HepG2 (cell line): ENCODE measurements at regions not wholly inside any gene's neighbourhood (a gene's known extent, or its start where the extent isn't known, plus 50 kb on each side); places are given as distances from the start of the nearest gene placed in this dataset.

Source experiments
- ATAC-seq: fragments of 200-7000 bp; cut with Tn5 transposase; 3 replicates; pipeline ENCODE4 v1.9.1; 2020; ENCODE audit warnings: mild to moderate bottlenecking, moderate library complexity
- BruUV-seq: library from RNA; stranded (reverse); fragments of 400-500 nt; replicated peaks from 2 replicates; lab custom pipeline; 2021; lab: Mats Ljungman, UMichigan
- CTCF ChIA-PET: fragments of 300-600 bp; formaldehyde crosslinking; extraction: SDS; loops from one replicate; lab custom pipeline; 2021; ENCODE audit warnings: low total read pairs, inconsistent platforms, low intra/inter-chr PET ratio; lab: Yijun Ruan, JAX
- POLR2A ChIA-PET: fragments of 350-600 bp; sonication (Branson Sonifier 250); formaldehyde crosslinking; loops from one replicate; lab custom pipeline; 2020; ENCODE audit warnings: antibody characterized with exemption, inconsistent platforms; lab: Yijun Ruan, JAX
- DNase-seq: peaks from one replicate; pipeline ENCODE4 v3.0.0-alpha.2; 2015; ENCODE audit warnings: low spot score
- FAIRE-seq: peaks from 3 replicates; lab custom pipeline; 2011; peaks lifted over from hg19 to GRCh38; lab: Jason Lieb, UNC
- H2AFZ ChIP-seq: one replicate; pipeline ENCODE4 v1.6.1; 2011; ENCODE audit warnings: low read length, inconsistent platforms
- H3K27ac ChIP-seq: fragments of 300-600 bp; 3 replicates; pipeline ENCODE4 v1.8.0; 2011; ENCODE audit warnings: mixed run types, mild to moderate bottlenecking, mixed read lengths, low read length, inconsistent platforms; ENCODE audit not compliant: insufficient read depth; ENCODE audit errors: extremely low read length
- H3K27me3 ChIP-seq, 2 experiments: fragments of 200-600 bp in 1 of 2; 2 replicates in 1 of 2; 3 replicates in 1 of 2; pipeline versions ENCODE4 v1.6.0 to v1.8.0; 2011; ENCODE audit warnings: low read length in 2 of 2, mild to moderate bottlenecking in 2 of 2, moderate library complexity in 2 of 2, inconsistent platforms in 1 of 2; ENCODE audit not compliant: insufficient read depth in 2 of 2, control insufficient read depth in 1 of 2
- H3K36me3 ChIP-seq, 2 experiments: fragments of 200-600 bp in 1 of 2; replicated peaks in 1 of 2; 2 replicates in 1 of 2; 3 replicates in 1 of 2; pipeline versions ENCODE4 v1.5.1 to v1.8.0; 2011; ENCODE audit warnings: low read length in 2 of 2, inconsistent platforms in 1 of 2; ENCODE audit not compliant: insufficient read depth in 2 of 2, control insufficient read depth in 1 of 2
- H3K4me1 ChIP-seq: 2 replicates; pipeline ENCODE4 v1.5.1; 2012; ENCODE audit warnings: low read length, inconsistent platforms; ENCODE audit not compliant: insufficient read depth
- H3K4me2 ChIP-seq: 2 replicates; pipeline ENCODE4 v1.6.0; 2011; ENCODE audit warnings: low read depth, low read length, inconsistent platforms
- H3K4me3 ChIP-seq, 3 experiments: fragments of 200-600 bp in 1 of 3; sonication (generic), shearing (Covaris generic) in 1 of 3; replicated peaks in 1 of 3; 2 replicates each; pipeline ENCODE4 v1.5.1; 2011 to 2016; ENCODE audit warnings: low read length in 3 of 3, inconsistent platforms in 2 of 3, low read depth in 2 of 3, mild to moderate bottlenecking in 2 of 3, control low read depth in 1 of 3, mixed read lengths in 1 of 3; ENCODE audit not compliant: insufficient read depth in 1 of 3
- H3K79me2 ChIP-seq: one replicate; pipeline ENCODE4 v1.6.1; 2011; ENCODE audit warnings: low read length, inconsistent platforms; ENCODE audit not compliant: insufficient read depth
- H3K9ac ChIP-seq: 2 replicates; pipeline ENCODE4 v1.6.0; 2011; ENCODE audit warnings: mild to moderate bottlenecking, low read depth, low read length, inconsistent platforms; ENCODE audit not compliant: insufficient read depth
- H3K9me3 ChIP-seq: 2 replicates; pipeline ENCODE4 v1.5.1; 2012; ENCODE audit warnings: mild to moderate bottlenecking, low read length
- H4K20me1 ChIP-seq: 2 replicates; pipeline ENCODE4 v1.6.0; 2011; ENCODE audit warnings: inconsistent platforms, mild to moderate bottlenecking, low read length, moderate library complexity; ENCODE audit not compliant: insufficient read depth
- ADNP ChIP-seq: sonication (generic); formaldehyde crosslinking; IDR thresholded peaks from 2 replicates; pipeline ENCODE4 v1.4.0; 2020; ENCODE audit warnings: missing genetic modification reagents
- ATAD3A ChIP-seq: sonication (generic); formaldehyde crosslinking; IDR thresholded peaks from 2 replicates; pipeline ENCODE4 v1.4.0; 2020; ENCODE audit warnings: missing genetic modification reagents
- BHLHE40 ChIP-seq: IDR thresholded peaks from 2 replicates; pipeline ENCODE4 v1.6.1; 2011; ENCODE audit warnings: low read length, improper control_type of control experiment
- HNF1B ChIP-seq: sonication (generic); formaldehyde crosslinking; IDR thresholded peaks from 2 replicates; pipeline ENCODE4 v1.5.1; 2020; ENCODE audit warnings: mild to moderate bottlenecking, moderate library complexity, missing genetic modification reagents
- KDM2A ChIP-seq: sonication (generic); formaldehyde crosslinking; IDR thresholded peaks from 2 replicates; pipeline ENCODE4 v1.4.0; 2020; ENCODE audit warnings: low read depth, missing genetic modification reagents, borderline replicate concordance
- SYNCRIP ChIP-seq: fragments of 200-400 bp; formaldehyde crosslinking; IDR thresholded peaks from 2 replicates; pipeline ENCODE4 v1.6.1; 2018; ENCODE audit warnings: mild to moderate bottlenecking, low read depth, low read length; ENCODE audit not compliant: insufficient read depth
- ZNF354B ChIP-seq: sonication (generic); formaldehyde crosslinking; IDR thresholded peaks from 2 replicates; pipeline ENCODE4 v1.8.0; 2022; ENCODE audit warnings: mild to moderate bottlenecking, missing genetic modification reagents
- WGBS: methylation state at CpG from one replicate; pipeline ENCODE4 v1.1.6; 2017; ENCODE audit warnings: low lambda C conversion rate; 5-methylcytosine and 5-hydroxymethylcytosine counted together
- in situ Hi-C: cut with HindIII; loops from 2 replicates; pipeline ENCODE4 v1.10.0; 2017; ENCODE audit warnings: low pct_unique_long_range_greater_than_20kb; ENCODE audit not compliant: extremely low pct_ligation_motif_present
- intact Hi-C: fragments of 100-400 bp; cut with micrococcal nuclease; formaldehyde crosslinking; loops from one replicate; pipeline ENCODE4 v1.10.0; 2022; ENCODE audit not compliant: unreplicated experiment
- TF ChIP-seq, protein P1 (sequence below): sonication (generic); formaldehyde crosslinking; IDR thresholded peaks from 2 replicates; pipeline ENCODE4 v1.5.0; 2020; ENCODE audit warnings: missing genetic modification reagents

GRCh38 chr6:1068068-1068467, 243.8 kb upstream of the FOXQ1 start (continued):
- TF ChIP-seq, protein P1, sequence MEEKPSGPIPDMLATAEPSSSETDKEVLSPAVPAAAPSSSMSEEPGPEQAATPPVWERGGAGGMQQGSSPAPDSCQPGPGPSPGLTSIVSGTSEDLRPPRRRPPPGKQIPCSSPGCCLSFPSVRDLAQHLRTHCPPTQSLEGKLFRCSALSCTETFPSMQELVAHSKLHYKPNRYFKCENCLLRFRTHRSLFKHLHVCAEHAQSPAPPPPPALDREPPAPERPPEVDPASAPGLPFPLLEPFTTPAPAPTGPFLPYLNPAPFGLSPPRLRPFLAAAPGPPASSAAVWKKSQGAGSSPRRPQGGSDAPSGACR = no peak
- TF ChIP-seq ADNP (no peak), SYNCRIP (no peak), HNF1B (CRISPR knock-in tag) (no peak)

DNA sequence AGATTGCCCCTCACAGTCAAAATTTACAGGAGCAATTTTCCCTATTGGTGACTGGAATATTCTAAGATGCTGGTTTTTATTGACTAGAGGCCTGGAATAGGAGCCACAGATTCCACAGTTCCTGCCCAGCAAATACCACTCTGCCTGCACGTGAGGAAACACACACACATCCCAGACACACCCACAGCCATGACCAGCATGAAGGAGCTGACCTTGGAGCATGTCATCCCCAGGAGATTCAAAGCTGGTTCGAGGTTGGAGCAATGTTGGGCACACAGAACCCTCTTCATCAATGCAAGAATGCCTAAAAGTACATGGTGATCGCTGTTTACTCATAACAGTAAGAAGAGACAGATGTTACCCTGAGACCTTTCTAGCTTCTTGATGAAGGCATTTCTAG, 244.6 kb upstream of the FOXQ1 start:
- ChIA-PET POLR2A (interaction anchor here (0.5 to 1.8 kb wide), 4 partner anchors 11 to 201 kb away, joined by 3 to 10 read pairs (median 4); no protein-coding TSS in a partner anchor), CTCF (no interaction called here)
- Histone ChIP-seq H4K20me1 (no peaks in the 10 kb centered on the region), H3K79me2 (no peaks in the 10 kb centered on the region), H3K27ac (no peak overlapping the region), H2AFZ (no peak overlapping the region), H3K27me3 (no peaks in the 10 kb centered on the region), H3K4me2 (no peak overlapping the region), H3K4me1 (peaks cover 39% of the 10 kb centered on the region), H3K36me3 (no peaks in the 10 kb centered on the region), H3K9ac (no peak overlapping the region), H3K4me3 (no peak overlapping the region)
- FAIRE-seq = no peak
- intact Hi-C loops = no loop called here
- in situ Hi-C loops = no loop called here
- BruUV-seq = no TSS peak
- 83% methylated on average over 3 of the region's 3 CpGs for WGBS
- no peak for TF ChIP-seq ZNF354B (CRISPR knock-in tag)
- TF ChIP-seq ATAD3A = no peak
- TF ChIP-seq KDM2A (CRISPR knock-in tag) = no peak
- TF ChIP-seq BHLHE40 = 0 out of 2 replicates have a peak, but pooled peaks have one; percentile 26
- TF ChIP-seq, all 625 proteins: peak for 1
- no peaks in the 10 kb centered on the region for H3K9me3 ChIP-seq
- DNase-seq (peak; percentile 39), ATAC-seq (no peak)
